ENCODE measurements at regions not wholly inside any gene's neighbourhood (a gene's known extent, or its start where the extent isn't known, plus 50 kb on each side); places are given as distances from the start of the nearest gene placed in this dataset.

- TF ChIP-seq GLIS3 (CRISPR knock-in tag; IDR thresholded peaks at IDR 0.05) (no peak), CSRNP3 (CRISPR knock-in tag; IDR thresholded peaks at IDR 0.05) (no peak), ARNTL (CRISPR knock-in tag; IDR thresholded peaks at IDR 0.05; ENCODE audit: borderline replicate concordance, low read depth) (no peak)
- no peak for ATAC-seq
Observed at GRCh38 chr17:62882878-62883277, 74.8 kb upstream of the MARCHF10 start.

- TF ChIP-seq OSR1 (CRISPR knock-in tag; IDR thresholded peaks at IDR 0.05) (no peak), ZNF70 (CRISPR knock-in tag; IDR thresholded peaks at IDR 0.05) (no peak), RARB (CRISPR knock-in tag; IDR thresholded peaks at IDR 0.05) (no peak), TSHZ2 (CRISPR knock-in tag; IDR thresholded peaks at IDR 0.05) (no peak), TCF4 (CRISPR knock-in tag; IDR thresholded peaks at IDR 0.05; ENCODE audit: borderline replicate concordance) (no peak), ZNF565 (CRISPR knock-in tag; conservative IDR thresholded peaks at IDR 0.05; ENCODE audit: low read depth) (no peak), CREB5 (CRISPR knock-in tag; IDR thresholded peaks at IDR 0.05; ENCODE audit: low read depth) (no peak), SNAI2 (CRISPR knock-in tag; IDR thresholded peaks at IDR 0.05) (no peak), ISL1 (CRISPR knock-in tag; IDR thresholded peaks at IDR 0.05) (no peak), ZNF8 (CRISPR knock-in tag; IDR thresholded peaks at IDR 0.05) (no peak), TOX (CRISPR knock-in tag; IDR thresholded peaks at IDR 0.05; ENCODE audit: borderline replicate concordance) (no peak), BACH2 (CRISPR knock-in tag; IDR thresholded peaks at IDR 0.05; ENCODE audit: borderline replicate concordance) (no peak), ESRRG (CRISPR knock-in tag; IDR thresholded peaks at IDR 0.05) (no peak), ZFP3 (CRISPR knock-in tag; IDR thresholded peaks at IDR 0.05) (no peak), CSRNP3 (CRISPR knock-in tag; IDR thresholded peaks at IDR 0.05) (no peak), ZC3H10 (CRISPR knock-in tag; IDR thresholded peaks at IDR 0.05) (no peak), ZFP30 (CRISPR knock-in tag; IDR thresholded peaks at IDR 0.05) (no peak), POU6F1 (CRISPR knock-in tag; IDR thresholded peaks at IDR 0.05; ENCODE audit: borderline replicate concordance, low read depth) (no peak)
- ATAC-seq: no peak
Observed at GRCh38 chr17:62882284-62882683, 74.2 kb upstream of the MARCHF10 start.

GRCh38 chr17:62880120-62880519 lies 72.0 kb upstream of the MARCHF10 start:
- TF ChIP-seq ZNF565 (CRISPR knock-in tag; conservative IDR thresholded peaks at IDR 0.05; ENCODE audit: low read depth) (no peak), ESRRG (CRISPR knock-in tag; IDR thresholded peaks at IDR 0.05) (no peak), PPARA (CRISPR knock-in tag; IDR thresholded peaks at IDR 0.05; ENCODE audit: borderline replicate concordance) (no peak), ARNTL (CRISPR knock-in tag; IDR thresholded peaks at IDR 0.05; ENCODE audit: borderline replicate concordance, low read depth) (no peak), ZC3H10 (CRISPR knock-in tag; IDR thresholded peaks at IDR 0.05) (no peak), GLIS3 (CRISPR knock-in tag; IDR thresholded peaks at IDR 0.05) (no peak), ZFP30 (CRISPR knock-in tag; IDR thresholded peaks at IDR 0.05) (no peak), CREB5 (CRISPR knock-in tag; IDR thresholded peaks at IDR 0.05; ENCODE audit: low read depth) (no peak), SNAI2 (CRISPR knock-in tag; IDR thresholded peaks at IDR 0.05) (no peak), OSR1 (CRISPR knock-in tag; IDR thresholded peaks at IDR 0.05) (no peak), TSHZ2 (CRISPR knock-in tag; IDR thresholded peaks at IDR 0.05) (no peak), ZFP3 (CRISPR knock-in tag; IDR thresholded peaks at IDR 0.05) (no peak), BACH2 (CRISPR knock-in tag; IDR thresholded peaks at IDR 0.05; ENCODE audit: borderline replicate concordance) (no peak), CSDC2 (CRISPR knock-in tag; IDR thresholded peaks at IDR 0.05) (no peak), ISL1 (CRISPR knock-in tag; IDR thresholded peaks at IDR 0.05) (no peak), TOX (CRISPR knock-in tag; IDR thresholded peaks at IDR 0.05; ENCODE audit: borderline replicate concordance) (no peak), TCF4 (CRISPR knock-in tag; IDR thresholded peaks at IDR 0.05; ENCODE audit: borderline replicate concordance) (no peak)
- ATAC-seq: no peak
